ENCODE measurements at regions not wholly inside any gene's neighbourhood (a gene's known extent, or its start where the extent isn't known, plus 50 kb on each side); places are given as distances from the start of the nearest gene placed in this dataset.

- DNase-seq (no peak), ATAC-seq (no peak)
- intact Hi-C loops (cut with DNase I, micrococcal nuclease): no loop called here
- TF ChIP-seq, protein P1, sequence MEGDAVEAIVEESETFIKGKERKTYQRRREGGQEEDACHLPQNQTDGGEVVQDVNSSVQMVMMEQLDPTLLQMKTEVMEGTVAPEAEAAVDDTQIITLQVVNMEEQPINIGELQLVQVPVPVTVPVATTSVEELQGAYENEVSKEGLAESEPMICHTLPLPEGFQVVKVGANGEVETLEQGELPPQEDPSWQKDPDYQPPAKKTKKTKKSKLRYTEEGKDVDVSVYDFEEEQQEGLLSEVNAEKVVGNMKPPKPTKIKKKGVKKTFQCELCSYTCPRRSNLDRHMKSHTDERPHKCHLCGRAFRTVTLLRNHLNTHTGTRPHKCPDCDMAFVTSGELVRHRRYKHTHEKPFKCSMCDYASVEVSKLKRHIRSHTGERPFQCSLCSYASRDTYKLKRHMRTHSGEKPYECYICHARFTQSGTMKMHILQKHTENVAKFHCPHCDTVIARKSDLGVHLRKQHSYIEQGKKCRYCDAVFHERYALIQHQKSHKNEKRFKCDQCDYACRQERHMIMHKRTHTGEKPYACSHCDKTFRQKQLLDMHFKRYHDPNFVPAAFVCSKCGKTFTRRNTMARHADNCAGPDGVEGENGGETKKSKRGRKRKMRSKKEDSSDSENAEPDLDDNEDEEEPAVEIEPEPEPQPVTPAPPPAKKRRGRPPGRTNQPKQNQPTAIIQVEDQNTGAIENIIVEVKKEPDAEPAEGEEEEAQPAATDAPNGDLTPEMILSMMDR (IDR thresholded peaks at IDR 0.05): no peak
- no peaks in the 10 kb centered on the region for H3K36me3 ChIP-seq (ENCODE audit: low read depth)
- no peak overlapping the region for H3K4me3 ChIP-seq
- H3K9me3 ChIP-seq: no peaks in the 10 kb centered on the region
- no peaks in the 10 kb centered on the region for H3K4me1 ChIP-seq (ENCODE audit: low read depth)
Observed at GRCh38 chr3:22947851-22948250, 255.3 kb upstream of the UBE2E2 start.

DNA sequence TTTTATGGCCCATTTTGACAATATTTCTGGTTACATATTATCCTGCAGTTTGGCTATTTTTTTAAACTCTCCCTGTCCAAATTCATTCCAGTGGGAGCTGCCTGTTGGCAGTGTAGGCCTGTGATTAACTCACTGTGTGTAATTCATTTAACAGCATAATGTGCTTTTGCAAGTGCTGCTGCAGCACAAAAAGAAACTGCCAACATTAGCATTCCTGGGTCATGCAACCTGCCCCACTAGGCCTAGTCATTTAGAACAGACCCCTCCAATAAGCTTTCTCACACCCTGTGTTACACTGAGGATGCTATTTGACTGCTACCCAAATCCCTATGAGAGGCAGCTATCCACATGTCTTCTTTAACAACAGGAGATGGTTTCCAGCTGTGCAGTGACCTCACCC is 251.2 kb upstream of the UBE2E2 start:
- ATAC-seq: no peak
- H3K36me3 ChIP-seq (ENCODE audit: low read depth): no peaks in the 10 kb centered on the region
- no peak overlapping the region for H3K4me3 ChIP-seq
- intact Hi-C loops (cut with DNase I, micrococcal nuclease): no loop called here
- TF ChIP-seq, protein P1 (IDR thresholded peaks at IDR 0.05): no peak
- no peak for DNase-seq
- H3K9me3 ChIP-seq: no peaks in the 10 kb centered on the region
- no peaks in the 10 kb centered on the region for H3K4me1 ChIP-seq (ENCODE audit: low read depth)

GRCh38 chr3:22952860-22953259 is 250.3 kb upstream of the UBE2E2 start:
- H3K4me1 ChIP-seq (ENCODE audit: low read depth): no peaks in the 10 kb centered on the region
- intact Hi-C loops (cut with DNase I, micrococcal nuclease): no loop called here
- TF ChIP-seq, protein P1 (IDR thresholded peaks at IDR 0.05): no peak
- DNase-seq (no peak), ATAC-seq (no peak)
- H3K36me3 ChIP-seq (ENCODE audit: low read depth): no peaks in the 10 kb centered on the region
- H3K9me3 ChIP-seq: no peaks in the 10 kb centered on the region
- H3K4me3 ChIP-seq: no peak overlapping the region

- H3K9me3 ChIP-seq: no peaks in the 10 kb centered on the region
- H3K4me3 ChIP-seq: no peak overlapping the region
- ATAC-seq (no peak), DNase-seq (no peak)
- TF ChIP-seq, protein P1 (IDR thresholded peaks at IDR 0.05): no peak
- no peaks in the 10 kb centered on the region for H3K36me3 ChIP-seq (ENCODE audit: low read depth)
- intact Hi-C loops (cut with DNase I, micrococcal nuclease): no loop called here
- no peaks in the 10 kb centered on the region for H3K4me1 ChIP-seq (ENCODE audit: low read depth)
Observed at GRCh38 chr3:22959593-22959992, 243.5 kb upstream of the UBE2E2 start.

DNA sequence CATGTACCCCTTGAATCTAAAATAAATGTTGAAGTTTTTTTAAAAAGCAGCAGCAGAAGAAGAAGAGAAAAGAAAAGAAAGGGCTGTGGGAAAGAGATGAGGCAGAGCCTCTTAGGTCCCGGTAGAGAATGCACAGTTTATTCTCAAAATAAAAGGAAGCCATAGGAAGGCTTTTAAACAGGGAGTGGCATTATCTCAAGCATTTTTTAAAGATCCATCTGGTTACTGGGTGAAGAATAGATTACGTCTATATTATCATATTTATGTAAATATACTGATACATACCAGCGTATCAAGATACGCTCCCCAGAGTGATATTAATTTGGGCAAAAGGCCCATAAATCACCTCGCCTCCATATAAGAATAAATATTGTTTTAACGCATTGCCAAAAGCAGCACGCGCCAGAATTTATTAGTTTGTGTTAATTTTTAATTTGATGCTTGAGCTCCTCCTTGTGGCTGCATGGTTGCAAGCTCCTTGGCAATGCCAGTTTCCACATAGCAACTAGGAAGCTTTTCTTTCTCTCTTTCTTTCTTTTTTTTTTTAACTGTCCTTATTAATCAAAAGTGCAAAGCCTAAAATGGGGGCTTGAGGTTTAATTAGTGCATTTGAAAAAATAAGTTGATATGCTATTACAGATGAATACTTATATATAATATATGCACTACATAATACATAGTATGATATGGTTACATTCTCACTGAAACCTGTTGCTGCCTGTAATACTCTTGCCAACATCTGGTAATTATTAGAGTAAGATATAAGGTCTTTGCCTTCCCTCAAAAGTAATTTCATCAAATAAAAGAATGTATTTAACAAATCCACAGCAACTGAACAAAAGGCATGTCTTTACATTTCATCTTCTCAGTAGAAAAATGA is 242.8 kb upstream of the UBE2E2 start:
- Histone ChIP-seq H3K4me3 (no peak overlapping the region), H3K36me3 (ENCODE audit: low read depth) (no peaks in the 10 kb centered on the region), H3K9me3 (no peaks in the 10 kb centered on the region), H3K4me1 (ENCODE audit: low read depth) (no peaks in the 10 kb centered on the region)
- ATAC-seq (peak; percentile 43), DNase-seq (peak in 2 of 3 donors; percentile 25 to 70)
- TF ChIP-seq, protein P1 (IDR thresholded peaks at IDR 0.05): peak; percentile 28
- intact Hi-C loops (cut with DNase I, micrococcal nuclease): no loop called here

Measured in mucosa of descending colon (tissue), 3 donors.